ENCODE measurements at regions not wholly inside any gene's neighbourhood (a gene's known extent, or its start where the extent isn't known, plus 50 kb on each side); places are given as distances from the start of the nearest gene placed in this dataset.

DNA sequence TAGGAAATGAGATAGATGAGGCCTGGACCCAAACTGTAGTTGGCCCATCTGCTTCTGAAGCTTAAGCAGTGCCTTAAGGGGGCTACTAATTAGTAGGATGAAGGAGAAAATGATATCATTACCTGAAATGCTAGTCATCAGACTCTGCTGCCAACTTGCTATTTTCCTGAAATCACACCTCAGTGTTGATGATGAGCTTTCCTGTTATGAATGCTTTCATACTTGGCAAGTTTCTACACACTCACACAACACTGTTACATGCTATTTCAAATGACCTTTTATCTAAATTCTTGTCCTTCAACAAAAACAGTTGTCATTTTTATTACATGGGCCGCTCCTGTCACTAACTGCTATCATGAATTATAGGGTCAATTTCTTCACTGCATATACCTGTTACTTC, 416.0 kb downstream of the PRDM5 start:
- no peak overlapping the region for H3K4me3 ChIP-seq (ENCODE audit: insufficient read depth, low read depth, low read length, poor library complexity, severe bottlenecking)
- no peak for DNase-seq
- H3K36me3 ChIP-seq (ENCODE audit: control insufficient read depth, insufficient read depth, low read length): no peaks in the 10 kb centered on the region
- no peaks in the 10 kb centered on the region for H3K4me1 ChIP-seq (ENCODE audit: control insufficient read depth, insufficient read depth, low read length, poor library complexity, severe bottlenecking)
- no peaks in the 10 kb centered on the region for H3K9me3 ChIP-seq (ENCODE audit: control insufficient read depth, low read length)
- H3K27ac ChIP-seq (ENCODE audit: insufficient read depth, low read length, poor library complexity, severe bottlenecking): no peak overlapping the region
- no peaks in the 10 kb centered on the region for H3K27me3 ChIP-seq (replicated peaks; ENCODE audit: control insufficient read depth, insufficient read depth, low read length, poor library complexity, severe bottlenecking)

DNA sequence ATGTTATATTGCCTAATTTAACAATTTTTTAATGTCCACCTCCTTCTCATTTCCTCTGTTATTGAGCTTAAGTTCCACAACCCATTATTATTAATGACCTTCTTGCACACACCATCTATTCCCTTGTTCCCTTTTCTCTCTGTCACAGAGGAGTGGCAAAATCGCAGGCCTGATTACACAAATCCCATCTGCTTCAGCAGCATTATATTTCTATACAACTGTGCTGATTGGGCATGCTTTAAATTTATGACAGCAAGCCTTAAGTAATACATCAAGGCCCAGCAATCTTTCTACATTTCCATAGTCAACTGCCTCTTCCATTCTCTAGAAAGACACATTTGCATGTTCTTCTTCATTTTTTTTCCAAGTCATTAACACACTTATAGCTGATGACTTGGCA, 423.8 kb downstream of the PRDM5 start:
- Histone ChIP-seq H3K27me3 (replicated peaks; ENCODE audit: control insufficient read depth, insufficient read depth, low read length, poor library complexity, severe bottlenecking) (no peaks in the 10 kb centered on the region), H3K27ac (ENCODE audit: insufficient read depth, low read length, poor library complexity, severe bottlenecking) (no peak overlapping the region), H3K9me3 (ENCODE audit: control insufficient read depth, low read length) (no peaks in the 10 kb centered on the region), H3K36me3 (ENCODE audit: control insufficient read depth, insufficient read depth, low read length) (no peaks in the 10 kb centered on the region), H3K4me3 (ENCODE audit: insufficient read depth, low read depth, low read length, poor library complexity, severe bottlenecking) (no peak overlapping the region), H3K4me1 (ENCODE audit: control insufficient read depth, insufficient read depth, low read length, poor library complexity, severe bottlenecking) (no peaks in the 10 kb centered on the region)
- DNase-seq: no peak

DNA sequence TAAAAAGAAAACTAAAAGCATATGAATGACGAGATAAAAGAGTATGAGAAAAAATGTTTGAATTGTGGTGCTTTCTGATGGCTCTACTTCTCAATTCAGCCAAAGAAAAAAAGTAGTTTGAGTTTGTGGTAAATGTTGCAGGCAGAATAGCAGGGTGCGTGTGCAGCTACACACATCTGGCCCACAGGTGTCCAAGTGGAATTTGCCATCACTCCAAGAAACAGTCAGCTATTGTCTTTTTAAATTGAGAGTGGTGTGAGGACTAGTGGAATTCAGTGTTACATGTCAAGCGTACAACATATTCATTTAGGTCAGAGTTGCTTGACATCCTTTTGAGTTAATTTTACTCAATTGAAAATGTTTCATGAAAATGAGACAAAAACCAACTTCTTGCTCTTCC, 424.8 kb upstream of the MAD2L1 start:
- H3K36me3 ChIP-seq (ENCODE audit: control insufficient read depth, insufficient read depth, low read length): no peaks in the 10 kb centered on the region
- DNase-seq: no peak
- H3K27ac ChIP-seq (ENCODE audit: insufficient read depth, low read length, poor library complexity, severe bottlenecking): no peak overlapping the region
- H3K27me3 ChIP-seq (replicated peaks; ENCODE audit: control insufficient read depth, insufficient read depth, low read length, poor library complexity, severe bottlenecking): no peaks in the 10 kb centered on the region
- H3K9me3 ChIP-seq (ENCODE audit: control insufficient read depth, low read length): no peaks in the 10 kb centered on the region
- no peak overlapping the region for H3K4me3 ChIP-seq (ENCODE audit: insufficient read depth, low read depth, low read length, poor library complexity, severe bottlenecking)
- no peaks in the 10 kb centered on the region for H3K4me1 ChIP-seq (ENCODE audit: control insufficient read depth, insufficient read depth, low read length, poor library complexity, severe bottlenecking)

DNA sequence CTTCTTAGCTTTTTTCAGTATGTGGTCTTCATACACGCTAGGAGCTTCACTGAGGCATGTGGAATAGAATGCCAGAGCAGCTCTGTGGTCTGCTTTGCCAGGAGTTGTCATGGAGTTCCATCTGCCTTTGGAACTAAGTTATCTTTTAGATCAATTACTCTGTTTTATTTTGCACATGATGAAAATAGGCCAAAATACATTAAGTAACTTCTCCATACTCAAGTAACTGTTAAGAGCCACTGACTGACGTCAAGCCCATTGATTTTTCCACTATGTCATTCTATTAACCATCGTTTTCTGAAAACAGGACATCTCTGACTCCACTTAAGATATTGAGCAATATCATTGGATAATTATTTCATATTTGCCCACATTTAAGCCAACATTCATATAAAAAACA, 415.1 kb upstream of the MAD2L1 start:
- DNase-seq: no peak
- no peaks in the 10 kb centered on the region for H3K36me3 ChIP-seq (ENCODE audit: control insufficient read depth, insufficient read depth, low read length)
- H3K27me3 ChIP-seq (replicated peaks; ENCODE audit: control insufficient read depth, insufficient read depth, low read length, poor library complexity, severe bottlenecking): no peaks in the 10 kb centered on the region
- no peaks in the 10 kb centered on the region for H3K9me3 ChIP-seq (ENCODE audit: control insufficient read depth, low read length)
- no peak overlapping the region for H3K27ac ChIP-seq (ENCODE audit: insufficient read depth, low read length, poor library complexity, severe bottlenecking)
- no peak overlapping the region for H3K4me3 ChIP-seq (ENCODE audit: insufficient read depth, low read depth, low read length, poor library complexity, severe bottlenecking)
- H3K4me1 ChIP-seq (ENCODE audit: control insufficient read depth, insufficient read depth, low read length, poor library complexity, severe bottlenecking): no peaks in the 10 kb centered on the region

DNA sequence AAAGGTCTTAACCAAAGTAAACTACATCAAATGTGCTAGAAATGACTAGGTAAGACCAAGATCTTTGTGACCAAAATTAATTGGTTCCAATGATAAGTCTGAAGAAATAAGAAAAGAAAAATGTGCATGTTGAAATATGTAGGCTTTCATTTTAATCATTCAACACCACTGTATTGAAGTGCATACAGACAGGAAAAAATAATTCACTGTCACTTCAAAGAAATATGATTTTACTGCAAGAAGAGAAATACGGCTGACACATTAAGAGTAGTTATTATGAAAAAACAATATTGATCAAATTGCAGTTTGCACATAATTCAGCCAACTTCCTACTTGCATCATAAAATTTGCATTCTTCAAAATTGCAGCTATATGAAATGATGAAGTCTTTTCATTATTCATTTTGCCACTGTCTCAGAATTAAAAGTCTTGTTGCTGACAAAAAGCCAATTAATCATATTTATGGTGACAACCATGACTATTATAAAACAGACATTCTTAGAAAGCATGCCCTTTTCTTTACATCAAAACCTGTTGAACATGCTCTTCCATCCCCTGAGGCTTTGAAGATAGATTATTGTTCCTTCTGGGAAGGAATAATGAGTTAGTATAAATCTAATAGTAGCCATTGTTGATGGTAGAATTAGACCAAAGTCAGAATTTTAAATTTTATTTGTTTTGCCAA, 405.9 kb upstream of the MAD2L1 start:
- DNase-seq: no peak
- Histone ChIP-seq H3K4me1 (ENCODE audit: control insufficient read depth, insufficient read depth, low read length, poor library complexity, severe bottlenecking) (no peaks in the 10 kb centered on the region), H3K36me3 (ENCODE audit: control insufficient read depth, insufficient read depth, low read length) (no peaks in the 10 kb centered on the region), H3K27me3 (replicated peaks; ENCODE audit: control insufficient read depth, insufficient read depth, low read length, poor library complexity, severe bottlenecking) (no peaks in the 10 kb centered on the region), H3K4me3 (ENCODE audit: insufficient read depth, low read depth, low read length, poor library complexity, severe bottlenecking) (no peak overlapping the region), H3K27ac (ENCODE audit: insufficient read depth, low read length, poor library complexity, severe bottlenecking) (no peak overlapping the region), H3K9me3 (ENCODE audit: control insufficient read depth, low read length) (no peaks in the 10 kb centered on the region)

DNA sequence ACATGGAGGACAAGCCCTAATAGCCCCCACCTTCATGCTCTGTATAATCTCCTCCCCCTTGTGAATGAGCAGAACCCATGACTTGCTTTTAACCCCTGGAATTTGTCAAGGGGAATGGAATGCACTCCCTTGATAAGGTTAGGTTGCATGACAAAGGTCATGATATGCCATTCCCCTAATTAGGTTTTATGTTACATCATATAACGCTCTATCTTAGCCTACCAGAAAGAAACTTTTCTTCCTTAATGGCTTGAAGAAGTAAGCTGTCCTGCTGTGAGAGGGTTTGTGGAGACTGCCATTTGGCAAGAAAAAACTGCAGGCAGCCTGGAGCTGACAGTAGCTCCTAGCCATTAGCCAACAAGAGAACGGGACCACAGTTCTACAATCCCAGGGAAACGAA, 399.8 kb upstream of the MAD2L1 start:
- no peaks in the 10 kb centered on the region for H3K27me3 ChIP-seq (replicated peaks; ENCODE audit: control insufficient read depth, insufficient read depth, low read length, poor library complexity, severe bottlenecking)
- no peak overlapping the region for H3K27ac ChIP-seq (ENCODE audit: insufficient read depth, low read length, poor library complexity, severe bottlenecking)
- no peaks in the 10 kb centered on the region for H3K4me1 ChIP-seq (ENCODE audit: control insufficient read depth, insufficient read depth, low read length, poor library complexity, severe bottlenecking)
- H3K36me3 ChIP-seq (ENCODE audit: control insufficient read depth, insufficient read depth, low read length): no peaks in the 10 kb centered on the region
- DNase-seq: no peak
- no peaks in the 10 kb centered on the region for H3K9me3 ChIP-seq (ENCODE audit: control insufficient read depth, low read length)
- no peak overlapping the region for H3K4me3 ChIP-seq (ENCODE audit: insufficient read depth, low read depth, low read length, poor library complexity, severe bottlenecking)

DNA sequence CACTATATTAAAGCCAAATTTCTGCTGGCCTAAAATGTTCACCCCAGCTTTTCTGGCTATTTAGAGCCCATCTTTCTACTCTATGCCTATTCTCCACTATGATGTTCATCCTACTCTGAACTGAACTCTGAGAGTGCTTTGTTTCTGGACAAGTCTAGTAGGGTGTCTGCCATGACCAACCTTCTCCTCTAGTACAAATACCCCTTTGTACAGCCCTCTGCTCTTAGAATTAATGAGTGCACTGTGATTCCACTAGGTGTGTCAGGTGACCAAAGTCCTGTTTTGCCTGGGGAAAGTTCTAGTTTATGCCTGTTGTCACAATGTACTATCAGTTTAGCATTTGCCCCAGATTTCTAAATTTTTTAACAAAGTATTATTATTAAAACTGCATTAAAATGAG, 388.1 kb upstream of the MAD2L1 start:
- Histone ChIP-seq H3K4me3 (ENCODE audit: insufficient read depth, low read depth, low read length, poor library complexity, severe bottlenecking) (no peak overlapping the region), H3K9me3 (ENCODE audit: control insufficient read depth, low read length) (no peaks in the 10 kb centered on the region), H3K4me1 (ENCODE audit: control insufficient read depth, insufficient read depth, low read length, poor library complexity, severe bottlenecking) (no peaks in the 10 kb centered on the region), H3K36me3 (ENCODE audit: control insufficient read depth, insufficient read depth, low read length) (no peaks in the 10 kb centered on the region), H3K27me3 (replicated peaks; ENCODE audit: control insufficient read depth, insufficient read depth, low read length, poor library complexity, severe bottlenecking) (no peaks in the 10 kb centered on the region), H3K27ac (ENCODE audit: insufficient read depth, low read length, poor library complexity, severe bottlenecking) (no peak overlapping the region)
- no peak for DNase-seq

DNA sequence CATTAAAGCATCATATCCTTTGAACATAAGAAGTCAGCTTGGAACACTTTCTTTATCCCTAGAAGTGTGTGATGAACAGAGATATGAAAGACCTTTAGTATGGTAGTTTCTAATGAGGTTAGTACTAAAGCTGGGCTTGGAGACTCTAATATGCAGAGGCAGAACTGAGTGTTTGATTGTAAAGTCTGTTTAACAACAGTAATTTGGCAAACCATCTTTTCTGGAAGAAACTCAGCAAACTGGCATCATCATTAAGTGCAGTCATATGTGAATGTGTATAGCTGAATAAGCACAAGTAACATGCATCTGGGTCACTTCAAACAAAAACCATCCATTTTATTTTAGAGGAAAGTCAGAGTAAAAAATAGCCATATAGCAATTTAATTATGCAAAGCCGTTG, 385.9 kb upstream of the MAD2L1 start:
- Histone ChIP-seq H3K36me3 (ENCODE audit: control insufficient read depth, insufficient read depth, low read length) (no peaks in the 10 kb centered on the region), H3K4me3 (ENCODE audit: insufficient read depth, low read depth, low read length, poor library complexity, severe bottlenecking) (no peak overlapping the region), H3K27ac (ENCODE audit: insufficient read depth, low read length, poor library complexity, severe bottlenecking) (no peak overlapping the region), H3K9me3 (ENCODE audit: control insufficient read depth, low read length) (no peaks in the 10 kb centered on the region), H3K4me1 (ENCODE audit: control insufficient read depth, insufficient read depth, low read length, poor library complexity, severe bottlenecking) (no peaks in the 10 kb centered on the region), H3K27me3 (replicated peaks; ENCODE audit: control insufficient read depth, insufficient read depth, low read length, poor library complexity, severe bottlenecking) (no peaks in the 10 kb centered on the region)
- no peak for DNase-seq

DNA sequence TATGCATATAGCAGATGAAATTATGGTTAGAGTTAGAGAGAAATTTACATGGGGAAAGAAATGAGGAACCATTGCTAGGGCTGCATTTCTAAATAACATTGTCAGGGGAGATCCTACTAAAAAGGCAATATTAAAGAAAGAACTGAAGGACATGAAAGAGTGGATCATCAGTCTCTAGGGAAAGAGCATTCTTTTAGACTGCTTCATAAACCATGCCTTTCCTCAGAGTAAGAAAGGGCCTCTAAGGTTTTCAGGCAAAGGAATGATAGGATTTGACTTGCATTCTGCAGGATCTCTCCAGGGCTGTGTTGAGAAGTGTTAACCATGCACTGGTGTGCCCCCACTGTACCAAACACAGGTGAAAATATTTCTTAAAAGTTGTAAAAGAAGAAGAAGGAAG, 385.4 kb upstream of the MAD2L1 start:
- Histone ChIP-seq H3K27ac (ENCODE audit: insufficient read depth, low read length, poor library complexity, severe bottlenecking) (no peak overlapping the region), H3K27me3 (replicated peaks; ENCODE audit: control insufficient read depth, insufficient read depth, low read length, poor library complexity, severe bottlenecking) (no peaks in the 10 kb centered on the region), H3K4me1 (ENCODE audit: control insufficient read depth, insufficient read depth, low read length, poor library complexity, severe bottlenecking) (no peaks in the 10 kb centered on the region), H3K9me3 (ENCODE audit: control insufficient read depth, low read length) (no peaks in the 10 kb centered on the region), H3K36me3 (ENCODE audit: control insufficient read depth, insufficient read depth, low read length) (no peaks in the 10 kb centered on the region), H3K4me3 (ENCODE audit: insufficient read depth, low read depth, low read length, poor library complexity, severe bottlenecking) (no peak overlapping the region)
- no peak for DNase-seq

DNA sequence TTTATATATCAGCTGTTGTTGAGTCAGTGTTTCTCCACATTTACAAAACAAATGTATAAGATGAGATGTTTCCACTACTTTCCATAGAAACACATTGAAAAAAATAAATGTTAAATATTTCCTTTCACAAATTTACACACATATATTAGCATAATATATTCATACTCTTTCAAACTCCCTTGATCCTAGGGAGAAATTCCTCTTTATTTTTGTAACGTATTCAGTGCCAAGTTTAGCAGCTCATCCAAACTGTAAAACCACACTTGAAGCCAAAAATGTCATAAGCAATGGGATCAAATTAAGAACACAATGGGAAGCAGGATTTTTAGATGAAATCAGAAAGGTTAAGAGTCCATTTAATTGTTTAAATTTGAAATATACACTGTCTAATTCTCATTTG, 381.1 kb upstream of the MAD2L1 start:
- Histone ChIP-seq H3K27me3 (replicated peaks; ENCODE audit: control insufficient read depth, insufficient read depth, low read length, poor library complexity, severe bottlenecking) (no peaks in the 10 kb centered on the region), H3K4me1 (ENCODE audit: control insufficient read depth, insufficient read depth, low read length, poor library complexity, severe bottlenecking) (no peaks in the 10 kb centered on the region), H3K27ac (ENCODE audit: insufficient read depth, low read length, poor library complexity, severe bottlenecking) (no peak overlapping the region), H3K9me3 (ENCODE audit: control insufficient read depth, low read length) (no peaks in the 10 kb centered on the region), H3K4me3 (ENCODE audit: insufficient read depth, low read depth, low read length, poor library complexity, severe bottlenecking) (no peak overlapping the region), H3K36me3 (ENCODE audit: control insufficient read depth, insufficient read depth, low read length) (no peaks in the 10 kb centered on the region)
- no peak for DNase-seq
